ENCODE measurements at regions not wholly inside any gene's neighbourhood (a gene's known extent, or its start where the extent isn't known, plus 50 kb on each side); places are given as distances from the start of the nearest gene placed in this dataset.

GRCh38 chr2:206873423-206873822, 65.9 kb upstream of the CPO start:
- TF ChIP-seq EGR1 (IDR thresholded peaks at IDR 0.05; ENCODE audit: low read depth) (no peak), JUND (IDR thresholded peaks at IDR 0.05) (no peak), CEBPB (IDR thresholded peaks at IDR 0.05; ENCODE audit: low read depth) (no peak), TCF7L2 (IDR thresholded peaks at IDR 0.05; ENCODE audit: borderline replicate concordance, extremely low read depth, insufficient read depth, insufficient read length) (no peak), CTCF (IDR thresholded peaks at IDR 0.05 in 2 of 3, conservative IDR thresholded peaks at IDR 0.05 in 1 of 3; ENCODE audit: borderline replicate concordance in 1 of 3, insufficient read depth in 1 of 3, low read depth in 2 of 3, low read length in 2 of 3) (no peak), RAD21 (IDR thresholded peaks at IDR 0.05; ENCODE audit: low read depth) (no peak), ELF1 (IDR thresholded peaks at IDR 0.05; ENCODE audit: borderline replicate concordance, low read depth) (no peak), POLR2A (IDR thresholded peaks at IDR 0.05; ENCODE audit: borderline replicate concordance, extremely low read depth, insufficient read depth, insufficient read length) (no peak), SP1 (IDR thresholded peaks at IDR 0.05; ENCODE audit: low read depth) (no peak), REST (IDR thresholded peaks at IDR 0.05; ENCODE audit: low read depth) (no peak), YY1 (IDR thresholded peaks at IDR 0.05; ENCODE audit: extremely low read depth, insufficient replicate concordance, low read depth, low read length) (no peak), ZNF274 (IDR thresholded peaks at IDR 0.05; ENCODE audit: low read depth, low read length) (no peak), EZH2phosphoT487 (IDR thresholded peaks at IDR 0.05; ENCODE audit: borderline replicate concordance) (no peak), CBX3 (IDR thresholded peaks at IDR 0.05; ENCODE audit: low read depth) (no peak), SIN3A (IDR thresholded peaks at IDR 0.05; ENCODE audit: low read depth) (no peak), FOSL1 (IDR thresholded peaks at IDR 0.05; ENCODE audit: low read depth) (no peak), MAX (IDR thresholded peaks at IDR 0.05) (no peak), ZFX (IDR thresholded peaks at IDR 0.05) (no peak), POLR2AphosphoS5 (IDR thresholded peaks at IDR 0.05; ENCODE audit: low read depth, low read length) (no peak)
- H3K36me3 ChIP-seq (ENCODE audit: control insufficient read depth in 1 of 2, insufficient read depth in 2 of 2, low read length in 2 of 2) = no peaks in the 10 kb centered on the region
- ChIA-PET POLR2A (no interaction called here), CTCF (no interaction called here), RAD21 (ENCODE audit: low non-redundant PET in 1 of 2, low total read pairs in 2 of 2, uncharacterized antibody in 2 of 2, unreplicated experiment in 2 of 2) (no interaction called here)
- H2AFZ ChIP-seq (ENCODE audit: low read depth, low read length, poor library complexity, severe bottlenecking) = no peak overlapping the region
- BruUV-seq (replicated peaks) = no TSS peak
- H3K27ac ChIP-seq (ENCODE audit: low read depth, low read length) = no peak overlapping the region
- no peaks in the 10 kb centered on the region for H4K20me1 ChIP-seq (ENCODE audit: insufficient read depth)
- no peaks in the 10 kb centered on the region for H3K9me2 ChIP-seq (ENCODE audit: insufficient read depth)
- intact Hi-C loops (cut with micrococcal nuclease) = no loop called here
- H3K9me3 ChIP-seq (ENCODE audit: control insufficient read depth in 1 of 2, insufficient read depth in 1 of 2, low read depth in 1 of 2, low read length in 2 of 2) = no peaks in the 10 kb centered on the region
- H3K4me1 ChIP-seq (ENCODE audit: control insufficient read depth in 1 of 2, insufficient read depth in 2 of 2, low read length in 2 of 2) = no peaks in the 10 kb centered on the region
- no peak overlapping the region for H3K4me2 ChIP-seq (ENCODE audit: low read length)
- no peak overlapping the region for H3K9ac ChIP-seq (ENCODE audit: low read length)
- no peak overlapping the region for H3K4me3 ChIP-seq (replicated peaks in 1 of 2; ENCODE audit: low read depth in 1 of 2, low read length in 2 of 2)
- H3K79me2 ChIP-seq (ENCODE audit: insufficient read depth, low read length) = no peaks in the 10 kb centered on the region
- no peak for DNase-seq (ENCODE audit: low read depth, low spot score)
- ATAC-seq = no peak
- no peaks in the 10 kb centered on the region for H3K27me3 ChIP-seq (ENCODE audit: insufficient read depth, low read length)

Measured in HCT116 (cell line).